Astrocyte (in vitro differentiated cells and primary cell): ENCODE measurements at regions not wholly inside any gene's neighbourhood (a gene's known extent, or its start where the extent isn't known, plus 50 kb on each side); places are given as distances from the start of the nearest gene placed in this dataset.

Experiments used
- DNase-seq: peaks from one replicate; pipeline ENCODE4 v3.0.0-alpha.2; 2010; ENCODE audit warnings: low read depth
- FAIRE-seq: peaks from 2 replicates; lab custom pipeline; 2011; peaks lifted over from hg19 to GRCh38; lab: Jason Lieb, UNC
- H2AFZ ChIP-seq: 2 replicates; pipeline ENCODE4 v1.6.0; 2012; ENCODE audit warnings: low read depth, low read length, inconsistent platforms
- H3K27ac ChIP-seq: 2 replicates; pipeline ENCODE4 v1.5.1; 2011; ENCODE audit warnings: low read depth, low read length, inconsistent platforms
- H3K27me3 ChIP-seq: 2 replicates; pipeline ENCODE4 v1.6.0; 2011; ENCODE audit warnings: low read length, inconsistent platforms; ENCODE audit not compliant: insufficient read depth
- H3K36me3 ChIP-seq: 2 replicates; pipeline ENCODE4 v1.5.1; 2011; ENCODE audit warnings: low read length, inconsistent platforms; ENCODE audit not compliant: insufficient read depth
- H3K4me1 ChIP-seq: 2 replicates; pipeline ENCODE4 v1.5.1; 2011; ENCODE audit warnings: low read length, inconsistent platforms; ENCODE audit not compliant: insufficient read depth
- H3K4me2 ChIP-seq: 2 replicates; pipeline ENCODE4 v1.6.0; 2012; ENCODE audit warnings: low read length, inconsistent platforms
- H3K4me3 ChIP-seq: 2 replicates; pipeline ENCODE4 v1.5.1; 2011; ENCODE audit warnings: low read depth, mild to moderate bottlenecking, low read length, inconsistent platforms; ENCODE audit not compliant: insufficient read depth
- H3K79me2 ChIP-seq: 2 replicates; pipeline ENCODE4 v1.6.0; 2012; ENCODE audit warnings: mild to moderate bottlenecking, low read length, inconsistent platforms; ENCODE audit not compliant: insufficient read depth
- H3K9ac ChIP-seq: 2 replicates; pipeline ENCODE4 v1.6.0; 2012; ENCODE audit warnings: mild to moderate bottlenecking, low read length, inconsistent platforms
- H3K9me3 ChIP-seq: 2 replicates; pipeline ENCODE4 v1.5.1; 2012; ENCODE audit warnings: low read depth, mild to moderate bottlenecking, low read length, inconsistent platforms; ENCODE audit not compliant: insufficient read depth
- H4K20me1 ChIP-seq: 2 replicates; pipeline ENCODE4 v1.6.0; 2012; ENCODE audit warnings: low read length, inconsistent platforms; ENCODE audit not compliant: insufficient read depth
- H3K27ac Mint-ChIP-seq: one replicate; pipeline ENCODE4 v1.8.0; 2021; ENCODE audit warnings: mild to moderate bottlenecking, mixed read lengths; ENCODE audit not compliant: unreplicated experiment
- H3K27me3 Mint-ChIP-seq: one replicate; pipeline ENCODE4 v1.8.0; 2021; ENCODE audit warnings: low read depth, mixed read lengths; ENCODE audit not compliant: unreplicated experiment
- H3K36me3 Mint-ChIP-seq: one replicate; pipeline ENCODE4 v1.8.0; 2021; ENCODE audit warnings: low read depth, mixed read lengths; ENCODE audit not compliant: unreplicated experiment
- H3K4me1 Mint-ChIP-seq: one replicate; pipeline ENCODE4 v1.8.0; 2021; ENCODE audit warnings: low read depth, mixed read lengths; ENCODE audit not compliant: unreplicated experiment
- H3K4me3 Mint-ChIP-seq: one replicate; pipeline ENCODE4 v1.8.0; 2021; ENCODE audit warnings: mild to moderate bottlenecking, moderate library complexity, mixed read lengths; ENCODE audit not compliant: unreplicated experiment
- H3K9me3 Mint-ChIP-seq: one replicate; pipeline ENCODE4 v1.8.0; 2021; ENCODE audit warnings: mild to moderate bottlenecking, mixed read lengths; ENCODE audit not compliant: unreplicated experiment
- CTCF ChIP-seq: IDR thresholded peaks from 2 replicates; pipeline ENCODE4 v1.5.1; 2011; ENCODE audit warnings: low read depth, mild to moderate bottlenecking, inconsistent platforms, low read length, moderate library complexity; ENCODE audit not compliant: insufficient read depth
- EZH2 ChIP-seq: IDR thresholded peaks from 2 replicates; pipeline ENCODE4 v1.6.1; 2012; ENCODE audit warnings: mild to moderate bottlenecking, low read length, inconsistent platforms; ENCODE audit not compliant: insufficient read depth

- no peaks in the 10 kb centered on the region for H3K27me3 Mint-ChIP-seq
- FAIRE-seq: peak; percentile 82
- peak; percentile 65 for DNase-seq
- no peak overlapping the region for H3K4me3 Mint-ChIP-seq
- H3K4me2 ChIP-seq: no peak overlapping the region
- H3K9ac ChIP-seq: no peak overlapping the region
- no peaks in the 10 kb centered on the region for H3K4me1 Mint-ChIP-seq
- no peaks in the 10 kb centered on the region for H3K4me1 ChIP-seq
- no peaks in the 10 kb centered on the region for H3K79me2 ChIP-seq
- H3K4me3 ChIP-seq: no peak overlapping the region
- no peaks in the 10 kb centered on the region for H3K27me3 ChIP-seq
- no peak overlapping the region for H3K27ac ChIP-seq
- no peaks in the 10 kb centered on the region for H3K36me3 Mint-ChIP-seq
- H4K20me1 ChIP-seq: no peaks in the 10 kb centered on the region
- peaks cover 3% of the 10 kb centered on the region for H3K9me3 ChIP-seq
- TF ChIP-seq EZH2 (no peak), CTCF (no peak)
- H3K9me3 Mint-ChIP-seq: no peaks in the 10 kb centered on the region
- H2AFZ ChIP-seq: no peak overlapping the region
- no peaks in the 10 kb centered on the region for H3K36me3 ChIP-seq
- no peak overlapping the region for H3K27ac Mint-ChIP-seq
Measured at GRCh38 chrX:46244451-46244850, 300.8 kb downstream of the ZNF674 start.

DNA sequence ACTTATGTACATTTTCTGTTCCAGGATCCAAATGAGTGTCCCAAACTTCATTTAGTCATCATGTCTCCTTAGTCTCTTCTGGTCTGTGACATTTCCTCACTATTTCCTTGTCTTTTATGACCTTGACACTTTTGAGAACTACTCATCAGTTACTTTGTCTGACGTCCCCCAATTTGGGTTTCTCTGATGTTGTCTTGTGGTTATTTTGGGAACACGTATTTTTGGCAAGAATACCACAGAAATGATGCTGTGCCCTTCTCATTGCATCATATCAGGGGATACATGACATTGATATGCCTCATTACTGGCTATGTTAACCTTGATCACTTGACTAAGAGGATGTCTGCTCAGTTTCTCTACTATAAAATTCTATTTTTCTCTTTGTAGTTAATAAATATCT is 308.8 kb downstream of the ZNF674 start:
- H3K4me3 ChIP-seq: no peak overlapping the region
- FAIRE-seq (peak; percentile 97), DNase-seq (no peak)
- no peak for TF ChIP-seq EZH2
- TF ChIP-seq CTCF: no peak
- H3K9me3 ChIP-seq: peaks cover 3% of the 10 kb centered on the region
- no peaks in the 10 kb centered on the region for H3K79me2 ChIP-seq
- no peaks in the 10 kb centered on the region for H3K27me3 ChIP-seq
- no peaks in the 10 kb centered on the region for H4K20me1 ChIP-seq
- no peaks in the 10 kb centered on the region for H3K4me1 Mint-ChIP-seq
- no peaks in the 10 kb centered on the region for H3K4me1 ChIP-seq
- H2AFZ ChIP-seq: no peak overlapping the region
- no peak overlapping the region for H3K9ac ChIP-seq
- no peak overlapping the region for H3K27ac ChIP-seq
- no peak overlapping the region for H3K4me2 ChIP-seq
- no peak overlapping the region for H3K27ac Mint-ChIP-seq
- no peaks in the 10 kb centered on the region for H3K27me3 Mint-ChIP-seq
- H3K4me3 Mint-ChIP-seq: no peak overlapping the region
- H3K36me3 ChIP-seq: no peaks in the 10 kb centered on the region
- no peaks in the 10 kb centered on the region for H3K9me3 Mint-ChIP-seq
- H3K36me3 Mint-ChIP-seq: no peaks in the 10 kb centered on the region

- no peak overlapping the region for H3K27ac Mint-ChIP-seq
- H3K9me3 Mint-ChIP-seq: peaks cover 3% of the 10 kb centered on the region
- H3K4me3 Mint-ChIP-seq: no peak overlapping the region
- no peaks in the 10 kb centered on the region for H3K4me1 ChIP-seq
- no peak for FAIRE-seq
- H3K9ac ChIP-seq: no peak overlapping the region
- H3K27me3 ChIP-seq: no peaks in the 10 kb centered on the region
- H3K4me3 ChIP-seq: no peak overlapping the region
- no peak for DNase-seq
- no peak overlapping the region for H3K27ac ChIP-seq
- H3K36me3 Mint-ChIP-seq: no peaks in the 10 kb centered on the region
- no peaks in the 10 kb centered on the region for H3K79me2 ChIP-seq
- peaks cover 3% of the 10 kb centered on the region for H3K9me3 ChIP-seq
- no peaks in the 10 kb centered on the region for H4K20me1 ChIP-seq
- TF ChIP-seq EZH2 (no peak), CTCF (no peak)
- H3K36me3 ChIP-seq: no peaks in the 10 kb centered on the region
- no peaks in the 10 kb centered on the region for H3K27me3 Mint-ChIP-seq
- H3K4me2 ChIP-seq: no peak overlapping the region
- no peak overlapping the region for H2AFZ ChIP-seq
- H3K4me1 Mint-ChIP-seq: no peaks in the 10 kb centered on the region
Measured at GRCh38 chrX:46235778-46236177, 309.4 kb downstream of the ZNF674 start.
